ENCODE measurements at regions not wholly inside any gene's neighbourhood (a gene's known extent, or its start where the extent isn't known, plus 50 kb on each side); places are given as distances from the start of the nearest gene placed in this dataset.
"Not testable (repeated sequence)": the region's sequence is repeated elsewhere in the genome, so short reads cannot be mapped to it uniquely, and the experiment has no call there.

DNA sequence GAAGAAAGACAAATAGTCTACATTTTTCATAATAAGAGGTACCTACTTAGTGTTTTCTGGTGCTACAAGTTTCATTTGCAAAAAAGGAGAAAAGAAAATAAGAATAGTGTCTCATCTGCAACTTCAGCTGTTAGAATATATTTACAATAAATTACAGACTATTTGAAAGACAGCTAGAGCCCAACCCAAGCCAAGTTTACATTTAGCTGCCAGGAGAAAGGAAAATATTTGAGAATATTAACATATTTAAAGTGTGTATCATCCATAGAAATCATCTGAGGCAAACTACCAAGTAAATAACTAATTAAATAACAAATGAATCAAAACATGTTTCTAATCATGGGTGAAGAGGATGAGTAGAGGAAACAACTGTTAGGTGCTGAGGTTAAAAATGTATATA is 209.2 kb upstream of the ZSWIM2 start:
- DNase-seq (ENCODE audit: low read depth, low spot score), result no peak

DNA sequence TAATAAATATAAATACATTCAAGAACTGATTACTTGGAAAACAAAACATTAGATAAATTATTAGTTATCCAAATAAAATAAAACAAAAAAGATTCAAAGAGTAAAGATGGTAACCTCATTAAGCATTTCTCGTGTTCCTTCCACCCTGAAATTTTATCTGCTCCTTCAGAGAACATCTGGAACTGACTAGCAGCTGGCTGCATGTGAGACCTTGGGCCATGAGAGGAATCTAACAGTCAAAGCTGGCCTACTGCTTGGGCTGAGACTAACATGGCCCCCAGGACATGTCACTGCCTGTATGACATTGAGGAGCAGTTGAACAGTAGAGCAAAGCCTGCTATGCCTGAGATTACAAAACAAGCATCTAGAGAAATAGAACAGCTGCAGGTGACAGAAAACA is 208.5 kb upstream of the ZSWIM2 start:
- DNase-seq (ENCODE audit: low read depth, low spot score), result no peak

DNA sequence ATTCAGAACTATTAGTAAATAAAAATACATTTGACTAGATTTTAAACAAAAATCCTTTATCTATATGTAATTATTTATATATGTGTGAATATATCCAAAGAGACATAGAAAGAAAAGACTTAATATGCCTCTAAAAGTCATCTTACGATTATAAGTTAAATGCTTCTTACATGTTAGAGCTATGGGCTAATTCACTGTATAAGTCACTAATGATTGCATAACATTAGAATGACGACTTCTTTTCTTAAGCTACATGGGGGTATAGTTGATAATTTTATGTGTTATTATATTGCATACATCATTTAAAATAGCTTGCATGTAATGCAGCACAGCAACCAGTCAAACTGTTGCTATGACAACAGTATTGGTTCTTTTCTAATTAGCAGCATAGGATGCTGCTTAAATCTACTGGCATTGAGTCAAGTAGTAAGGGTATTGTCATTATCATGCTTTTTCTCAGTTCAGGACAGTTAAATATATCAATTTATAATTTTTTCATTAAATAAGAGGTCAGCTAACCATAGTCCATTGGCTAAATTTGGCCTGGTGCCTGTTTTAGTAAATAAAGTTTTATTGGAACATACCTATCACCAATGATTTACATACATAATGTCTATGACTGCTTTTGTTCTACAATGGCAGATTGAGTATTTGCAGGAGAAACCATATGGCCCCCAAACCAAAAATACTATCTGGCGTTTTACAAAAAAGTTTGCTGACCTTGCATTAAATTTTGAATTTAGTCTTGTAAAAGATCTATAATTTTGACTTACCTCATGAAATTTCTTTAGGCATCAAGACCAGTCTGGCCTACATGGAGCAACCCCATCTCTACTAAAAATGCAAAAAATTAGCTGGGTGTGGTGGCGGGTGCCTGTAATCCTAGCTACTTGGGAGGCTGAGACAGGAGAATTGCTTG is 207.7 kb upstream of the ZSWIM2 start:
- DNase-seq (ENCODE audit: low read depth, low spot score), result no peak

DNA sequence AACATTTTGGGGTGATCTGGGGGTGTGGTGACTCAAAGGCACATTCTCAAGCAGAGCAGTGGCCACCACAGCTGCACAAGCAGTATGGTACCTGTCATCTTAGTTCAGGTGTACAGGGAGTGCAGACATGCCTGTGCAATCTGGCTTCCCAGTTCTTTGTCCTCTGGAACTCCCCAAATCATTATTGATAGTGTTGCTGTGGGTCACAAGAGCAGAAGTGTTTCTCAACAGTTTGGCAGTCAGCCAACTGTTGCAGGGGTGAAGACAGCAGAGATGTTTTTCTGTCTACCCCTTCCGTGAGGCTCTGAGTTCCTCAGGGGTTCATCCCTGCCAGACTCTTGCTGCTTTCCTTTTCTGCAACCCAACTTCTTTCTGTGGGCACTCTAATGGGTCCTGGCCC is 206.5 kb upstream of the ZSWIM2 start:
- DNase-seq (ENCODE audit: low read depth, low spot score), result no peak

DNA sequence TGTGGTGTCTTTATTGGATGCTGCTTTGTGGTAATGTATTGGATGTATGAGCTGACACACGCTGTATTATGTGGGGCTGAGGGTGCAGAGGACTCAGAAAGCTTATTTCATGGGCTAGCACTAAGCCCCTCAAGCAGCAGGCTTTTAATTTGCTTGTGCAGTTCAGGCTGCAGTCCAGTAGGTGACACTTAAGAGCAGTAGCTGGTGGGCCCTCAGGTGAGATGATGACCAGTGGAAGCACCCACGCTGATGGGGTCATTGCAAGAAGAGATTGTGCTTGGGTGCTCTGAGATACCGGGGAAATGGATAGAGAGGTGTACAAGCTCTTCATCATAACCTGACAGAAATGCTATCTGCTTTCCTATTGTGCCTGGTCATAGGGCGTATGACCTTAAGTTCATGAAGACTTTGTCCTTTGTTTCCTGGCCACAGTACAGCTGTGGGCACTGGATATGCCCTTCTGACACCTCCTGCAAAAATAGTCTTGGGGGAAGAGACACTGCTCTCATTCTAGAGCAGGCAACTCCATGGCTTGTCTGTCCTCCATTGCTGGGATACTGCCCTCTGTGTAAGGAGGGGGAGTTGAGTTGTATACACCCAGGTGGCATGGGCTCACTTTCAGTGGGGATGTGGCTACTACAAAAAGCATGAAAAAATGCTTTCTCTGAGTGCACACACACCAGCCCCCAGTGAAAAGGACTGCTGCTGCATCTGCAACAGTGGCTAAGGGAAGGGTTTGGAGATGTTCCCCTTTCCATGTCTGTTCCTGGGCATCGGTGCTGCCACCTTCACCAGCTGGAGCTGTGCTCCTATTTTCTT is 205.7 kb upstream of the ZSWIM2 start:
- DNase-seq (ENCODE audit: low read depth, low spot score), result no peak

DNA sequence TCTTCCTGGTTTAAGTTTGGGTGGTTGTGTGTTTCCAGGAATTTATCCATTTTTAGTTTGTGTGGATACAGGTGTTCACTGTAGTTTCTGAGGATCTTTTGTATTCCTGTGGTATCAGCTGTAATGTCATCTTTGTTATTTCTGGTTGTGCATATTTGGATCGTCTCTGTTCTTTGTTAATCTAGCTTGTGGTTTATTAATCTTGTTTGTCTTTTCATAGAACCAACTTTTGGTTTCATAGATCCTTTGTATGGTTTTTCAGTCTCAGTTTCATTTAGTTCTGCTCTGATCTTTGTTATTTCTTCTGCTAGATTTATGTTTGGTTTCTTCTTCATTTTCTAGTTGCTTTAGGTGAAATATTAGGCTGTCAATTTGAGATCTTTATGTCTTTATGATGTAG is 202.4 kb upstream of the ZSWIM2 start:
- DNase-seq (ENCODE audit: low read depth, low spot score), result no peak

DNA sequence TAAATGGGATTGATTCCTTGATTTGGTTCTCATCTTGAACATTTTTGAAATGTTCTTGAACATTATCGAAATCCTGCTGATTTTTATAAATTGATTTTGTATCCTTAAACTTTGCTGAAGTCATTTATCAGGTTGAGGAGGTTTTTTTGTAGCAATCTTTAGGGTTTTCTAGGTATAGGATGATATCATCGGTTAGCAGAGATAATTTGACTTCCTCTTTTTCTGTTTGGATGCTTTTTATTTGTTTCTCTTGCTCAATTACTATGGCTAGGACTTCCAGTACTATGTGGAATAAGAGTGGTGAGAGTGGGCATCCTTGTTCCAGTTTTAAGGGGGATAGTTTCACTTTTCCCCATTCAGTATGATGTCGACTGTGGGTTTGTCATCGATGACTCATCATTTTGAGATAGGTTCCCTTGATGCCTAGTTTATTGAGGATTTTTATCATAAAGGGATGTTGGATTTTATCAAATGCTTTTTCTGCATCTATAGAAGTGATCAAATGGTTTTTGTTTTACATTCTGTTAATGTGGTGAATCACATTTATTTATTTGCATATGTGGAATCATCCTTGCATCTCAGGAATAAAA is 201.5 kb upstream of the ZSWIM2 start:
- no peak for DNase-seq (ENCODE audit: low read depth, low spot score)

DNA sequence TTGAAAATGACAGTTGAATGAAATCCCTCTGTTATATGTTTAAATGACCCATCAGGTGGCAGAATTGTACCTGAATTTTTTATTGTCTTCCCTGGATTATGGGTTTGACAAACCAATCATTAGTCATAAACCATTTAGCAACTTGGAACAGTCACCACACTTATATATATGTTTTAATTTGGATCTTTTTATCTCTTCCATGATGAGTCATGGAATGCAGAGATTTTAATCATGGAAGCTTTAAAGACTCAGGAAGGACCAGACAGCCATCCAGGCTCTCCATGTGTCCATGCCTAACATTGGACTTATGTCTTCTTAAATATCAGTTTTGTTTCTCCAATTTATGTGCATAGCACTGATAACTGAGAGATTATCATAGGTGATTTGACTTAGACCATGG is 188.3 kb upstream of the ZSWIM2 start:
- DNase-seq (ENCODE audit: low read depth, low spot score), result no peak

DNA sequence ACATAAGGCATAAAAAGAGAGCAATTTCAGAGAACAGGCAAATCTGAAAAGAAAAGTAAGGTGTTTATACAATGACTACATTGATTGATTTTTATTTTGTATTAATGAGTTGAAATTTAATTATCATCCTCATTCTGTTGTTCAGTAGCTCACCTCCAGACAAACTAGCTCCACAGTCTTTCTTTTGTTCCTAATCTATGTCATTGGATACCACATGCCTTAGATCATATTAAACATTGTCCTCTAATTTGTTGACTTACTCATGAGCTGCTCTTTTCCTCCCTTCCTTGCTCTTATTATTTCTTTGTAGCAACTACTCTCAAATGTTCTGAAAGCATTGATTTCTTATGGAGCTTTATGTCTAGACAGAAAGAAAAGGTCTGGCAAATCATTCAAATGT is 185.5 kb upstream of the ZSWIM2 start:
- no peak for DNase-seq (ENCODE audit: low read depth, low spot score)

DNA sequence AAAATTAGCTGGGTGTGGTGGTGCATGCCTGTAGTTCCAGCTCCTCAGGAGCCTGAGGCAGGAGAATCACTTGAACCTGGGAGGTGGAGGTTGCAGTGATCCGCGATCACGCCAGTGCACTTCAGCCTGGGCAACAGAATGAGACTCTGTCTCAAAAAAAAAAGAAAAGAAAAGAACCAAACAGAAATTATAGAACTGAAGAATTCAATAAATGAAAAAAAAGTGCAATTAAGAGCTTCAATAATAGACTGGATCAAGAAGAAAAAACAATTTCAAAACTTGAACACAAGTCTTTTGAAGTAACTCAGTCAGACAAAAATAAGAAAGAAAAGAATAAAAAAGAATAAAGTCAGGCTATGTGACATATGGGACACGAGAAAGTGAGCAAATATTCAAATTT is 175.8 kb upstream of the ZSWIM2 start:
- no peak for DNase-seq (ENCODE audit: low read depth, low spot score)

DNA sequence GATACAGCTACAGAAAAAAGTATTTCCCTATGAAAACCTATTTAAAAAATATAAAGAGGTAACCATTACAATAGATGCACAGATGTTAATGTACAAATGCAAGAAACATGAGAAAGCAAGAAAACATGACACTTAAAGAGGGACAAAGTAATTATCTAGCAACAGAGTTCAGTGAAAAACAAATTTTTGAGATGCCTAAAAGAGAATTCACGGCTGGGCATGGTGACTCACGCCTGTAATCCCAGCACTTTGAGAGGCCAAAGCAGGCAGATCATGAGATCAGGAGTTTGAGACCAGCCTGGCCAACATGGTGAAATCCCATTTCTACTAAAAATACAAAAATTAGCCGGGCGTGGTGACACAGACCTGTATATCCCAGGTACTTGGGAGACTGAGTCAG is 175.0 kb upstream of the ZSWIM2 start:
- not testable (repeated sequence) for DNase-seq (ENCODE audit: low read depth, low spot score)

DNA sequence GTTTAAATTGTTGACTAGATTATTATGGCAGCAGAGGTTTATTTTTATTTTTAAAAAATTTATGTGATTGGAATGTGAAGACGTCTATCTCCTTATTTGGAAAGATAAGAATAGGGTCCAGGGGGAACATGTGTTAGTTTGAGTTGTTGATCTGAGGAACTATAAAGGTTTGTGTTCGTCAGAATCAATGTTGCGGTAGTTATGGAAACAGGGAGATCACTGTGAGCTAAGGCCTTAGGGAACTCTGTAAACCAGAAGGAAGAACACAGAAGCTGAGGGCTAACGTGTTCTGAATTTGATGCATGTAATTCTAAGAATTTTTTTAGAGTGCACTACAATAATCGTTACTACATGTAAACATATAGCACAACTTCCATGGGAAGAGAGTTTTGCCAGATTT is 168.5 kb upstream of the ZSWIM2 start:
- no peak for DNase-seq (ENCODE audit: low read depth, low spot score)

DNA sequence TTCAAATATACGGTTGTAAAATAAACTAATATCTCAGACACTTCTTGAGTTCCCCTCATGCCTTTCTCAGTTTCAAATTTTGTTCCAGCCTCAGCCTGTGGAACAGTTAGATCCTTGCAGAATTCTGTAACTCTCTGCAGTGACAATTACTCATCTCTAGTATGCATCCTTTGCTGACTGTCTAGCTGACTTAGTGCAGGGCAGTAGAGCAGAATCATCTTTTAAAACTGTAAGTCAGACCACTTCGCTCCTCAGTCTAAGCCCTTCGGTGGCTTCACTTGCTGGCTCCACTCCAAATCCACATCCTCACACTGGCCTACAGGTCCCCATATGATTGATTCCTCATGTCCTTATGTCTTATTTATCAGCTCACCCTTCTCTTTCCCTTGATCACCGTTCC is 164.1 kb upstream of the ZSWIM2 start:
- no peak for DNase-seq (ENCODE audit: low read depth, low spot score)

DNA sequence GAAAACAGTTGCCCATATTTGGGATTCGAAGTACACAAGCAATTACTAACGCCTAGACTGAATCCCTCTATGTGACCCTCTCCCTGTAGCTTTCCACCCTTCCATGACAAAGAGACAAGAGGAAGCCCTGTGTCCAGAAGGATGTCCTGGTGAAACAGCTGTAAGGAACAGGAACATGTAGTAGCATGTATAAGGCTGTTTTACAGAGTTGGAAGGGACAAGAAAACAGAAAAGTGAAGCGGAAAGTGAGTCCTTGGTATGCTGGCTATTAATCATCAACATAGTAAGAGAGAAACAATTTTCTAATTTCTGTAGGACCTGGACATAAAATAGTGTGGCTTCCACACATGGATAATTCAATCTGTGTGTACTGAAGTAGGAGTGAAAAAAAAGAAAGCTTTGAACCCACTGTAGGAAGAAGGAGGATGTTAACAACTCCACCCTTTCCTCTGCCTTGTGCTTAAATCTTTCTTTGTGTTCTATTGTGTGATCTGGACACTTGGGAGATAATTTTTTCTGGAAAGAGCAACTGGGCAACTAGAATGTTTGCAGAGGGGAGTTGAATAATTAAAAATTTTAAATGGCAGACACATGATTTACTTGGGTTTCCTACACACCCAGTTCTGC is 162.3 kb upstream of the ZSWIM2 start:
- no peak for DNase-seq (ENCODE audit: low read depth, low spot score)

DNA sequence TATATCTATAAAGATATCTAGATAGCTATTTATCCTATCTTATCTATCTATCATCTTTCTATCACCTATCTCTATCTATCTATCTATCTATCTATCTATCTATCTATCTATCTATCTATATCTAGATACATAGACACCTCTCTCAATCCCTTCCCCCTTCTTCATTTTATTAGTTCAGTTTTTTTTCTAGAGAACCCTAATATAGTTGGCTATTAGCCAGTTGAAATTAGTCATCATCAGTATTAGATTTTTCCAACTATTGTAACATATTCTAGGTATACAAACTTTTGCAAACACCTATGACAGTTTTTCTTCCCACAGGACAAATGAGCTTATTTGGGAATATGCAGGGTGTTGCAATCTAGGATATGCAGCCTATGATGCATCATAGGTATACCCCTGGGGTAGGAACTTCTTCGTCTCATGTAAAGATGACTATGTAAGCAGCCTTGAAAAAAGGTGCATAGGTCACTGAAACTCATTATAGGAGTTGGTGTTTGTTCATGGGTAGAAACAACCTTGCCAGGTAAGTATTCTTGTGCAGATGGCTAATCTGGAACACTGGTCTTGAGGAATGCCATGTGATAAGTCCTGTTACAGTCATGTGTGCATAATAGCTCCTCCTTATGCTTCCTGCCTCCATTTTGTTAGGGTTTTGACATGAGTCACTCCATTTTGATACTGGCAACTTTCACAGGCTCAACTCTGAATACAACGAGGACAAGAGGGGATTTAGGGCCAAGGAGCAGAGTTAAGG is 160.7 kb upstream of the ZSWIM2 start:
- no peak for DNase-seq (ENCODE audit: low read depth, low spot score)

DNA sequence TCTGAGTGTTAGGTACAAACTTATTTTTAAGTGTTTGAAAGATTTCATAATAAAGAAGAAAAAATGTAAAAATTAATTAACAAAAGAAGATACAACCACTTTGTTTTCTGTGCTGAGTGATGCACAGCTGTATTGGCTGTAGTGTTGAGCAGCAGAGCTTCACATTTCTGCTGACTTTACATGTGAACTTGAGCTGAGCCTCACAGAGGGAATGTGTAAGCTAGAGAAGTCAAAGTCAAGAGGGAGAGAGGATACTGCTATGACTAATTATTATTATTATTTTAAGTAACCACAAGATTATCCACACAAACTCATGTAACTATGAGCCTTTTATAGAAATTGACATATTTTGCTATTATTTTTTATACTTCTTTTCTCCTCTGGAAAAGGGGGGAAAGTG is 159.1 kb upstream of the ZSWIM2 start:
- peak; percentile 52 for DNase-seq (ENCODE audit: low read depth, low spot score)

DNA sequence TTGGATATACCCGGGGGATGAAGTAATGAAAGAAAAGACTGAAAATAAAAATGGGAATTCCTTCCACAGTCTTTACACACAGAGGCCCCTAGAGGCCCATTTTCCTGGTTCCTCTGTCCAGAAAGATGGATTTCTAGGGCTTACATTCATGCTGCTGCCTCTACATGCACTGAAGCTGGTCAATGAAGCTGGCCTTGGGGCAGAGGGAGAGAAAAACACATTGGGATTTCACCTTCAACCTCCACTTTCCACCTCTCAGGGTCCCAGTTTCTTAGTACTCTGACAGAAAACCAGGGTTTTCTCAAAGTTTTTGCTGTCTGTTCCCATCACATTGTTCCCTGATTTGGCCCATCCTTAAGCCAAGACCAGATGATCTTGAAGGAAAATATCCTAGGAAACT is 154.6 kb upstream of the ZSWIM2 start:
- DNase-seq (ENCODE audit: low read depth, low spot score), result no peak

DNA sequence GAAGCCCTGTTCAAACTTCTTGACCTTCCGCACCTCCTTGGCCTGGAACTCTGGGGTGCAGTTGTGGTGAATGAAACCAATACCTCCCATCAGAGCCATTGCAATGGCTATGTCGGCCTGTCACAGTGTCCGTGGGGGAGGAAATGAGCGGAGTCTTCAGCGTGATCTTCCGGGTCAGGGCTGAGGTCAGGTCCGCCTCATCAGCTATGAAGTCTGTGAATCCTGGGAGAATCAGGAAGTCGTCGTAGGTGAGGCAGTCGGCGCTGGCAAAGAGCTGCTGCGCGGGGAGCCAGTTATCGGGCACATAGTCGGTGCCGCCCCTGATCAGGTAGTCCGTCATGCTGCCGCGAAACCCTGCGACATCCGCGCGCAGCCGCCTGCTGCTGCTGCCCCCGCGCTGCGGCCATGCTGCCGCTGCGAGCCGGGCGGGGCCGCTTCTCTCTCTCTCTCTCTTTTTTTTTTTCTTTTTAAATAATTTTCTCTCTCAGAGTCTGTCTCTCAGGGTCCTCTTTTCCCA is 154.1 kb upstream of the ZSWIM2 start:
- no peak for DNase-seq (ENCODE audit: low read depth, low spot score)

DNA sequence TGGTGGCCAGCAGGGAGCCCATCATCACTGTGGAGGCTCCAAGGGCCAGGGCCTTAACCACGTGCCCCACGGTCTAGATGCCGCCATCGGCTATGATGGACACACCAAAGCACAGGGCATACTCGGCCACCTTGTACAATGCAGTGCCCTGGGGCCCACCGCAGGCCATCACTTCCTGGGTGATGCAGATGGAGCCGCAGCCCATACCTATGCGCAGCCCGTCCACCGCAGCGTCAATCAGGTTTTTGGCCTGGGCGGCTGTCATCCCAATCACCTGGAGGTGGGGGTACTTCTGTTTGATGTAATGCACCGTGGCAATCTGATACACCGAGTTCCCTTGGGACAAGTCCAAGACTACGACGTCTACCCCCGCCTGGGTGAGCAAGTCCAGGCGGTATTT is 153.3 kb upstream of the ZSWIM2 start:
- no peak for DNase-seq (ENCODE audit: low read depth, low spot score)

DNA sequence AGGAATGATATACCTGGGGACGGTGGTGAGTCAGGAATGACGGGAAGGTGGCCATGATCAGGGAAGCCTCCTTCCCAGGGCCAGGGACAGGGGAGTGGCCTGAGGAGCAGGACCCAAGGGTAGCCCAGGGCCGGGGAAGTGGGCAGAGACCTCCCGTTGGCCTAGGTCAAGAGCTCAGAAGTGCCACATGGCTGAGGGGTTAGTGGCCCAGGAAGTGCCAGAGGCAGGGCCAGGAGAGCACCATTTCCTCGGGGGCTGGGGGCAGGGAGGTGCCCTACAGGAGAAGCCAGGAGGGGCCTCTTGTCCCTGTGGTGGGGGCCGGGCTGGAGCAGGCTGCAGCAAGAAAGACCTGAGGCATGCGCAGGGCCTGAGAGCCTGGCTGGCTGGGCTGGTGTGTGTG is 152.3 kb upstream of the ZSWIM2 start:
- DNase-seq (ENCODE audit: low read depth, low spot score), result no peak

DNA sequence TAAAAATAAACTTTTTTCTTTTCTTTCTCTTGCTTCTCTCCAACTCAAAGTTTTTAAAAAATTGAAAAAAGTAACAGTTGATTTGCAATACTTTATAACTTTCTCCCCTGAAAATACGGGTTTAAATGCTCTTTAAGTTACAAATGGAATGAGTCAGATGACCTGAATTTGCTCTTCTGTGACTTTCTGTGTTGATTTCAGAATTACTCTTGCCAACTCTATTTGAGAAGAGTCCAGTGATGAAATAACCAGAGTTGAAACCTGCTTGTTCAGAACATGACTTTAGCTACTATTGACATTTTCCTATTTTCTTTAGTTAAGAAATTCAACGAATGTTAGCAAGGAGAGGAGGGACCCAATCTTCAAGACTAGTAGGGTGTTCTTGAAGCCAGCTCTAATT is 146.1 kb upstream of the ZSWIM2 start:
- DNase-seq (ENCODE audit: low read depth, low spot score), result peak; percentile 36

All from smooth muscle cell of the brain vasculature (primary cell).